GM18907 (cell line): ENCODE measurements at regions not wholly inside any gene's neighbourhood (a gene's known extent, or its start where the extent isn't known, plus 50 kb on each side); places are given as distances from the start of the nearest gene placed in this dataset.
"Not testable (repeated sequence)": the region's sequence is repeated elsewhere in the genome, so short reads cannot be mapped to it uniquely, and the experiment has no call there.

ENCODE experiments used
- ATAC-seq: cut with Tn5 transposase; IDR thresholded peaks from one replicate; pipeline ENCODE4 v1.9.1; 2021; ENCODE audit warnings: mild to moderate bottlenecking, moderate library complexity; ENCODE audit not compliant: unreplicated experiment

GRCh38 chr5:142542078-142542477, 143.8 kb downstream of the FGF1 start:
- no peak for ATAC-seq

DNA sequence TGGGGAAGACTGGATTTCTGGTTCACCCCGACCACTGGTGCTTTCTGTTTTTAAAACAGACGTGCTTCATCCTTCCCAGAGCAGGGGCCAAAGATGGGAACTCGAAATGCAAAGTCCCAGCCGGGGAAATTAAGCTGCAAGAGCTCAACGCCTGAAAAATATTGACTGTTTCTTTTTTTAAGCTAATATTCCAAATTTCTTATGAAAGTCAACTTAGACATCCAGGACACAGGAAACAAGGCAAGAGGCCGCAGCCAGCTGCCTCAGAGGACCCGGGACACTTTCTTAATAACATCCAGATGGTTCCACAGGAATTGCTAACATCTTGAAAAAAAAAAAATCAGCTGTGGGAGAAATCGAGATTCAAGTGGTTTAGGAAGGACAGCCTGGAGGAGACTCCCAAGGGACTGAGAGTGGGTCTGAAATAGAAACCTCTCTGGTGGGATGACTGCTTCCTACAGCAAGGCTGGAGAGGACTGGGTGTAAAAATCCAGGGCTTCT, 144.9 kb downstream of the FGF1 start:
- no peak for ATAC-seq

GRCh38 chr5:142539154-142539740, 146.6 kb downstream of the FGF1 start:
- no peak for ATAC-seq

GRCh38 chr5:142537938-142538337, 148.0 kb downstream of the FGF1 start:
- no peak for ATAC-seq

- no peak for ATAC-seq
Observed at GRCh38 chr5:142532781-142533176, 153.1 kb downstream of the FGF1 start.

GRCh38 chr5:142531977-142532780, 153.7 kb downstream of the FGF1 start:
- no peak for ATAC-seq

GRCh38 chr5:142530904-142531303, 155.0 kb downstream of the FGF1 start:
- ATAC-seq: no peak

DNA sequence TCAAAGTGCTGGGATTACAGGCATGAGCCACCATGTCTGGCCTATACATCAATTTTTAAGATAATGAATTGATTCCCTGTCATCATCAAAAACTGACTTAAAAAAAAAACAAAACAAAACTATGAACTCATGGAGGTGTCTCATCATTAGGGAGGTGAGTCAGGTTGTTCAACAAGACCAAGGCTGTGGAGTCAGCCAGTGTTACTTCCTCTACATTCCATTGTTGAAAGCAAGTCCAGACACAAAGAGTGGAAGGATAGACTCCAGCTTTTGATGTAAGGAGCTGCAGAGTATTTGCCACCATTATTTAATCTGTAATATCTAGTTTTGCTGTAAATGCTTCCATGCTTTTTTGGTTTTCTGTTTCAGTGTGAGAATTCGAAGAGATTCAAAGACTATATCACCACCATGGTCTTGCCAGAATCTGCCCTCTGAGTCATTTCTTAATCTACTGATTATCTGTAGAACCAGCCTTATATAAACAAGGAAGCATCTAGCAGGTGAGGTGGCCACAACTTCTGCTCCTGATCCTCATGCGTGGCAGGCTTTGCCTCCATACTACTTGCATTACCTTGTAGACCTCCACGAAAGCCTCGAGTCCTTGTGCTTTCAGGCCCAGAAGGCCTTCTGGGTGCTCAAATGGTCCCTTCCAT, 156.1 kb downstream of the FGF1 start:
- no peak for ATAC-seq

GRCh38 chr5:142527664-142528295, 158.1 kb downstream of the FGF1 start:
- no peak for ATAC-seq

- no peak for ATAC-seq
Observed at GRCh38 chr5:142527234-142527633, 158.7 kb downstream of the FGF1 start.

GRCh38 chr5:142522983-142523382, 162.9 kb downstream of the FGF1 start:
- ATAC-seq: no peak

GRCh38 chr5:142521706-142522105, 164.2 kb downstream of the FGF1 start:
- ATAC-seq: no peak

- no peak for ATAC-seq
Observed at GRCh38 chr5:142520885-142521284, 165.0 kb downstream of the FGF1 start.

DNA sequence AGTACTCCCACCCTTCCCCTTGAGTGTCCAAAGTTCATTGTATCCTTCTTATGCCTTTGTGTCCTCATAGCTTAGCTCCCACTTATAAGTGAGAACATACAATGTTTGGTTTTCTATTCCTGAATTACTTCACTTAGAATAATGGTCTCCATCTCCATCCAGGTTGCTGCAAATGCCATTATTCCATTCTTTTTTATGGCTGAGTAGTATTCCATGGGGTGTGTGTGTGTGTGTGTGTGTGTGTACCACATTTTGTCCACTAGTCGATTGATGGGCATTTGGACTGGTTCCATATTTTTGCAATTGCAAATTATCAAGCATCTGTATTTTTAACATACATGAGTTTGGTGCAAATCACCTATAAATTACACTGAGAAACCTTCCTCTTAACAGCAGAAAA, 166.0 kb downstream of the FGF1 start:
- not testable (repeated sequence) for ATAC-seq

DNA sequence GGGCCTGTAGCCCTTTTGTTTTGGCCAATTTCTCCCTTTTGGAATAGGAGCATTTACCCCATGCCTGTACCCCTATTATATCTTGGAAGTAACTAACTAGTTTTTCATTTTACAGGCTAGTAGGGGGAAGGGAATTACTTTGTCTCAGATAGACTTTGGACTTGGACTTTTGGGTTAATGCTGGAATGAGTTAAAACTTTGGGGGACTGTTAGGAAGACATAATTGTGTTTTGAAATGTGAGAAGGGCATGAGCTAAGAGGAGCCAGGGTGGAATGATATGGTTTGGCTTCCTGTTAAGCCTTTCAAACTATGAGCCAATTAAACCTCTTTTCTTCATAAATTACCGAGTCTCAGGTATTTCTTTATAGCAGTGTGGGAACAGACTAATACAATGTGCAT, 168.1 kb downstream of the FGF1 start:
- no peak for ATAC-seq

- ATAC-seq: no peak
Observed at GRCh38 chr5:142516732-142517131, 169.2 kb downstream of the FGF1 start.

- no peak for ATAC-seq
Observed at GRCh38 chr5:142515036-142515435, 170.9 kb downstream of the FGF1 start.

GRCh38 chr5:142514196-142514595, 171.7 kb downstream of the FGF1 start:
- ATAC-seq: no peak

GRCh38 chr5:142512043-142513042, 173.5 kb downstream of the FGF1 start:
- no peak for ATAC-seq

GRCh38 chr5:142511358-142511757, 174.5 kb downstream of the FGF1 start:
- no peak for ATAC-seq
